H1 (cell line): ENCODE measurements at regions not wholly inside any gene's neighbourhood (a gene's known extent, or its start where the extent isn't known, plus 50 kb on each side); places are given as distances from the start of the nearest gene placed in this dataset.

ENCODE experiments used
- EZH2 ChIP-seq: fragments of 200-600 bp; sonication (generic); IDR thresholded peaks from 2 replicates; pipeline ENCODE4 v1.7.1; 2012; ENCODE audit warnings: low read depth, mild to moderate bottlenecking, moderate library complexity, low read length, inconsistent platforms; ENCODE audit not compliant: severe bottlenecking
- GTF2F1 ChIP-seq: IDR thresholded peaks from 2 replicates; pipeline ENCODE4 v1.6.1; 2012; ENCODE audit warnings: low read depth, low read length, improper control_type of control experiment, borderline replicate concordance
- TCF12 ChIP-seq: IDR thresholded peaks from 2 replicates; pipeline ENCODE4 v1.6.1; 2011; ENCODE audit warnings: low read depth, mild to moderate bottlenecking, low read length
- ZNF274 ChIP-seq: IDR thresholded peaks from 2 replicates; pipeline ENCODE4 v1.7.0; 2012; ENCODE audit warnings: low read length, borderline replicate concordance; ENCODE audit errors: extremely low read depth

DNA sequence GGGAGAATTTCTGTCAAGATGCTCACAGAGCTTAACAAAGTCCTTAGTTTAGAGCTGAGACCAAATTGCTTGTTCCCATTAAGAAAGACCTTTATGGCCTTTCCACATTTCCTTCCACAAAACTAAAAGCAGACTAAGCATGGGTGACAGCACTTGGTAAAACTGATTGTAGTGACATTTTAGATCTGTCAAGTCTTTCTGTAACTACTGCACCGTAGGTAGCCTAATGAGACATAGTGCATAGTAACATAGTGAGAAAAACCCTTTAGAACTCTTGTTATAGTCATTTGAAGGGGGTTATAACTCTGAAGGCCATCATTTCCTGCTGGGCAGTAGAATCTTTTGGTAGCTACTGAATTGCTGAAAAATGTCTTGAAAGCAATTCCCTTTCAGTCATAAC lies 990.9 kb upstream of the CNTN5 start (continued):
- TF ChIP-seq GTF2F1 (no peak), ZNF274 (no peak), TCF12 (no peak), EZH2 (no peak)
